ENCODE measurements at regions not wholly inside any gene's neighbourhood (a gene's known extent, or its start where the extent isn't known, plus 50 kb on each side); places are given as distances from the start of the nearest gene placed in this dataset.

GRCh38 chr6:54609981-54610380, 236.6 kb upstream of the FAM83B start (continued):
- TF ChIP-seq ZNF75A (CRISPR knock-in tag; IDR thresholded peaks at IDR 0.05) (no peak), POLR3G (IDR thresholded peaks at IDR 0.05; ENCODE audit: extremely low read depth, insufficient read length, insufficient replicate concordance) (no peak), ZFPM2 (CRISPR knock-in tag; IDR thresholded peaks at IDR 0.05) (no peak), MXD1 (CRISPR knock-in tag; IDR thresholded peaks at IDR 0.05; ENCODE audit: borderline replicate concordance, poor library complexity, severe bottlenecking) (no peak), ZNF436 (CRISPR knock-in tag; IDR thresholded peaks at IDR 0.05) (no peak)

- no TSS peak for BruUV-seq (replicated peaks)
- FAIRE-seq (no peak), DNase-seq (ENCODE audit: extremely low read depth in 1 of 4, low spot score in 3 of 4) (no peak), ATAC-seq (no peak)
- H2AFZ ChIP-seq (ENCODE audit: low read depth, low read length): no peak overlapping the region
- H3K79me2 ChIP-seq (ENCODE audit: control insufficient read depth, insufficient read depth, low read length): no peaks in the 10 kb centered on the region
- in situ Hi-C loops (cut with MboI) (no loop called here), intact Hi-C loops (cut with micrococcal nuclease) (no loop called here)
- no peaks in the 10 kb centered on the region for H3K36me3 ChIP-seq (ENCODE audit: control insufficient read depth, insufficient read depth, low read length)
- ChIA-PET POLR2A (no interaction called here), CTCF (ENCODE audit: low intra/inter-chr PET ratio) (no interaction called here)
- no peaks in the 10 kb centered on the region for H3K27me3 ChIP-seq (ENCODE audit: control insufficient read depth in 2 of 2, insufficient read depth in 2 of 2, low read length in 2 of 2)
- H3K4me3 ChIP-seq: no peak overlapping the region
- H4K20me1 ChIP-seq (replicated peaks; ENCODE audit: control insufficient read depth, insufficient read depth, low read length): no peaks in the 10 kb centered on the region
- no peaks in the 10 kb centered on the region for H3K9me3 ChIP-seq (replicated peaks; ENCODE audit: control insufficient read depth, insufficient read depth, low read depth, low read length)
- 0% methylated on average over 1 of the region's 1 CpG for WGBS (ENCODE audit: insufficient coverage, low coverage, missing lambda C conversion rate)
- no peak overlapping the region for H3K27ac ChIP-seq (ENCODE audit: extremely low read depth, low read depth, low read length)
- no peak overlapping the region for H3K9ac ChIP-seq (ENCODE audit: insufficient read depth in 1 of 2, low read depth in 2 of 2, low read length in 2 of 2)
- H3K4me1 ChIP-seq (replicated peaks in 1 of 2; ENCODE audit: control insufficient read depth in 2 of 2, insufficient read depth in 2 of 2, low read length in 2 of 2): no peaks in the 10 kb centered on the region
- H3K9me1 ChIP-seq (ENCODE audit: control insufficient read depth, insufficient read depth, low read length): no peaks in the 10 kb centered on the region
- no peak for TF ChIP-seq KHSRP (IDR thresholded peaks at IDR 0.05)
- TF ChIP-seq SAFB (IDR thresholded peaks at IDR 0.05; ENCODE audit: borderline replicate concordance, low read depth, low read length): no peak
- TF ChIP-seq RBM39 (optimal IDR thresholded peaks at IDR 0.05; ENCODE audit: low read depth, low read length): no peak
- no peak for TF ChIP-seq RBM15 (IDR thresholded peaks at IDR 0.05; ENCODE audit: insufficient read depth, low read length)
- TF ChIP-seq MLX (CRISPR knock-in tag; conservative IDR thresholded peaks at IDR 0.05): no peak
- no peak for TF ChIP-seq HNRNPLL (IDR thresholded peaks at IDR 0.05; ENCODE audit: low read depth, low read length, poor library complexity, severe bottlenecking)
- TF ChIP-seq KLF10 (CRISPR knock-in tag; IDR thresholded peaks at IDR 0.05): no peak
- TF ChIP-seq ZBTB8A (IDR thresholded peaks at IDR 0.05; ENCODE audit: partially characterized antibody): no peak
- TF ChIP-seq E2F5 (CRISPR knock-in tag; IDR thresholded peaks at IDR 0.05): no peak
- TF ChIP-seq RBBP5 (IDR thresholded peaks at IDR 0.05; ENCODE audit: borderline replicate concordance, insufficient read depth, low read length, poor library complexity, severe bottlenecking): no peak
- TF ChIP-seq HES1 (IDR thresholded peaks at IDR 0.05; ENCODE audit: low read depth): no peak
- no peak for TF ChIP-seq TCF3 (CRISPR knock-in tag; IDR thresholded peaks at IDR 0.05)
- no peak for TF ChIP-seq NR0B1 (IDR thresholded peaks at IDR 0.05; ENCODE audit: partially characterized antibody)
- no peak overlapping the region for H3K4me2 ChIP-seq (ENCODE audit: insufficient read depth, low read length)
These were observed 233.0 kb upstream of the FAM83B start for GRCh38 chr6:54613596-54613995.
